HEK293 (cell line): ENCODE measurements at regions not wholly inside any gene's neighbourhood (a gene's known extent, or its start where the extent isn't known, plus 50 kb on each side); places are given as distances from the start of the nearest gene placed in this dataset.
"Not testable (repeated sequence)": the region's sequence is repeated elsewhere in the genome, so short reads cannot be mapped to it uniquely, and the experiment has no call there.

ENCODE experiments used
- CTCF ChIA-PET: fragments of 350-600 bp; formaldehyde crosslinking; extraction: SDS; loops from one replicate; lab custom pipeline; 2021; ENCODE audit warnings: antibody characterized with exemption; lab: Yijun Ruan, JAX
- POLR2A ChIA-PET: fragments of 300-600 bp; formaldehyde crosslinking; extraction: SDS; loops from one replicate; lab custom pipeline; 2020; ENCODE audit warnings: antibody characterized with exemption, inconsistent platforms; lab: Yijun Ruan, JAX
- H3K27ac ChIP-seq: fragments of 200-500 bp; sonication (Bioruptor generic); 2 replicates; pipeline ENCODE4 v1.5.1; 2014; ENCODE audit warnings: low read depth, low read length, control low read depth, inconsistent platforms; ENCODE audit errors: extremely low read depth
- H3K36me3 ChIP-seq, 2 experiments: fragments of 200-500 bp in 1 of 2; sonication (Bioruptor generic) in 1 of 2; 1 replicate in 1 of 2; 2 replicates in 1 of 2; pipeline ENCODE4 v1.5.1; 2014 to 2017; ENCODE audit warnings: inconsistent platforms in 2 of 2, low read length in 2 of 2; ENCODE audit not compliant: control insufficient read depth in 2 of 2, insufficient read depth in 1 of 2
- H3K4me1 ChIP-seq: fragments of 200-500 bp; sonication (Bioruptor generic); 2 replicates; pipeline ENCODE4 v1.5.1; 2014; ENCODE audit warnings: mild to moderate bottlenecking, low read length, inconsistent platforms; ENCODE audit not compliant: control insufficient read depth, insufficient read depth
- H3K4me3 ChIP-seq: 2 replicates; pipeline ENCODE4 v1.5.1; 2011; ENCODE audit warnings: low read depth, mild to moderate bottlenecking, control low read depth, low read length, moderate library complexity
- H3K9me3 ChIP-seq: fragments of 200-500 bp; sonication (Bioruptor generic); 2 replicates; pipeline ENCODE4 v1.5.1; 2014; ENCODE audit warnings: low read depth, low read length, inconsistent platforms; ENCODE audit not compliant: control insufficient read depth, insufficient read depth
- GFI1B ChIP-seq: fragments of 450-650 bp; formaldehyde crosslinking; IDR thresholded peaks from 2 replicates; pipeline ENCODE4 v1.5.1; 2016; ENCODE audit warnings: missing biosample characterization, missing genetic modification characterization
- KLF9 ChIP-seq: fragments of 450-650 bp; formaldehyde crosslinking; IDR thresholded peaks from 2 replicates; pipeline ENCODE4 v1.5.1; 2016; ENCODE audit warnings: missing biosample characterization, missing genetic modification characterization, low read depth
- ZBTB21 ChIP-seq: fragments of 450-650 bp; formaldehyde crosslinking; IDR thresholded peaks from 2 replicates; pipeline ENCODE4 v1.5.1; 2017; ENCODE audit warnings: missing biosample characterization, missing genetic modification characterization
- ZNF10 ChIP-seq: fragments of 450-650 bp; formaldehyde crosslinking; IDR thresholded peaks from 2 replicates; pipeline ENCODE4 v1.5.1; 2017; ENCODE audit warnings: missing biosample characterization, missing genetic modification characterization
- ZNF121 ChIP-seq: fragments of 450-650 bp; formaldehyde crosslinking; IDR thresholded peaks from 2 replicates; pipeline ENCODE4 v1.5.1; 2016; ENCODE audit warnings: missing biosample characterization, missing genetic modification characterization
- ZNF140 ChIP-seq: fragments of 450-650 bp; formaldehyde crosslinking; IDR thresholded peaks from 2 replicates; pipeline ENCODE4 v1.5.1; 2016; ENCODE audit warnings: missing biosample characterization, missing genetic modification characterization
- ZNF184 ChIP-seq: fragments of 450-650 bp; IDR thresholded peaks from 2 replicates; pipeline ENCODE4 v1.5.1; 2018; ENCODE audit warnings: missing biosample characterization, mild to moderate bottlenecking, missing genetic modification characterization
- ZNF19 ChIP-seq: fragments of 450-650 bp; formaldehyde crosslinking; IDR thresholded peaks from 2 replicates; pipeline ENCODE4; 2016; ENCODE audit warnings: missing biosample characterization, missing genetic modification characterization, low read depth
- ZNF585B ChIP-seq: fragments of 450-650 bp; formaldehyde crosslinking; IDR thresholded peaks from 2 replicates; pipeline ENCODE4 v1.5.1; 2016; ENCODE audit warnings: missing biosample characterization, missing genetic modification characterization
- ZNF654 ChIP-seq: fragments of 450-650 bp; formaldehyde crosslinking; IDR thresholded peaks from 2 replicates; pipeline ENCODE4 v1.5.1; 2016; ENCODE audit warnings: low read depth, missing biosample characterization, missing genetic modification characterization
- ZNF677 ChIP-seq: fragments of 450-650 bp; IDR thresholded peaks from 2 replicates; pipeline ENCODE4 v1.5.0; 2018; ENCODE audit warnings: missing biosample characterization, mild to moderate bottlenecking, missing genetic modification characterization, moderate library complexity
- ZNF792 ChIP-seq: fragments of 450-650 bp; formaldehyde crosslinking; IDR thresholded peaks from 2 replicates; pipeline ENCODE4 v1.5.1; 2016; ENCODE audit warnings: missing biosample characterization, missing genetic modification characterization
- ZSCAN23 ChIP-seq: fragments of 450-650 bp; formaldehyde crosslinking; IDR thresholded peaks from 2 replicates; pipeline ENCODE4 v1.5.1; 2016; ENCODE audit warnings: missing biosample characterization, missing genetic modification characterization
- TF ChIP-seq, protein P1 (sequence below): fragments of 450-650 bp; formaldehyde crosslinking; IDR thresholded peaks from 2 replicates; pipeline ENCODE4 v1.5.1; 2016; ENCODE audit warnings: missing biosample characterization, missing genetic modification characterization, low read depth
- TF ChIP-seq, protein P2 (sequence below): fragments of 450-650 bp; formaldehyde crosslinking; IDR thresholded peaks from 2 replicates; pipeline ENCODE4 v1.5.1; 2017; ENCODE audit warnings: missing biosample characterization, missing genetic modification characterization
- TF ChIP-seq, protein P3 (sequence below): fragments of 450-650 bp; formaldehyde crosslinking; IDR thresholded peaks from 2 replicates; pipeline ENCODE4; 2016; ENCODE audit warnings: missing biosample characterization, missing genetic modification characterization
- TF ChIP-seq, protein P4 (sequence below): fragments of 450-650 bp; formaldehyde crosslinking; IDR thresholded peaks from 2 replicates; pipeline ENCODE4 v1.5.1; 2017; ENCODE audit warnings: missing biosample characterization, mild to moderate bottlenecking, missing genetic modification characterization, moderate library complexity

DNA sequence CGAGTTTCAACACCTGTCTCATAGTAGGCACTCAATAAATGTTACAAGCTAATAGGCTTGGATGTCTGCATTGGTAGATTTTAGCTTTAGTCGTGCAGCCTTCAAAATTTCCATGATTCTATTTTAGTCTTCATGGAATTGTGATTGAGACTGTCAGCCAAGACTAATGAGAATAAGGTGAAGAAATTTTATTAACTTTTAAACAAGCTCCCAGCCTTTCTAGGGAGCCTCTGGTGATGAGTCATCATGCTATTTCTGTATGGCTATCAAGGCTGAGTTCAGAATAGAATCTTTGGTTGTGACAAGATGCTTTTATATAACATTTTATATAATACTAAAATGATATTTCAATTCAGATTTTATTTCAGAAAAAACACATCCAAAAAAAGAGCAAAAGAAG is 685.8 kb downstream of the GABRG1 start (continued):
- TF ChIP-seq ZNF121 (no peak), ZBTB21 (tag by site-specific recombination) (no peak), ZNF585B (tag by site-specific recombination) (no peak), ZNF10 (tag by site-specific recombination) (no peak), ZSCAN23 (tag by site-specific recombination) (no peak)

DNA sequence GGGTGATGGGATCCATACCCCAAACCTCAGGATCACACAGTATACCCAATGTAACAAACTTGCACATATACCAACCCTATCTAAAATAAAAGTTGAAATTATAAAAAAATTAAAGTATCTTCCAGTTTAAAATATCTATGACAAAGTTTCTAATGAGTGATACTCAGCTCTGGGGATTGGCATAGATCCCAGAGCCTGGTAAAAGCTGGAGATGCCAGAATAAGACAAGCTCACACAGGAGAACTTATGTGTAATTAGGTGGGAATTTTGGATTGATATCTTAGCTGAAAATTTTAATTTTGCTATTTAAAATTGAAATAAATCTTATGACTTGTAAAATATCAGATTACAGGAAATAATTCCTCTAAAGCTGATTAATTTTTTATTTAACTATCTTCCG is 686.5 kb downstream of the GABRG1 start:
- ChIA-PET POLR2A (no interaction called here), CTCF (no interaction called here)
- TF ChIP-seq, protein P1, sequence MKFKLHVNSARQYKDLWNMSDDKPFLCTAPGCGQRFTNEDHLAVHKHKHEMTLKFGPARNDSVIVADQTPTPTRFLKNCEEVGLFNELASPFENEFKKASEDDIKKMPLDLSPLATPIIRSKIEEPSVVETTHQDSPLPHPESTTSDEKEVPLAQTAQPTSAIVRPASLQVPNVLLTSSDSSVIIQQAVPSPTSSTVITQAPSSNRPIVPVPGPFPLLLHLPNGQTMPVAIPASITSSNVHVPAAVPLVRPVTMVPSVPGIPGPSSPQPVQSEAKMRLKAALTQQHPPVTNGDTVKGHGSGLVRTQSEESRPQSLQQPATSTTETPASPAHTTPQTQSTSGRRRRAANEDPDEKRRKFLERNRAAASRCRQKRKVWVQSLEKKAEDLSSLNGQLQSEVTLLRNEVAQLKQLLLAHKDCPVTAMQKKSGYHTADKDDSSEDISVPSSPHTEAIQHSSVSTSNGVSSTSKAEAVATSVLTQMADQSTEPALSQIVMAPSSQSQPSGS (tag by site-specific recombination) = no peak
- TF ChIP-seq GFI1B (tag by site-specific recombination) (no peak), ZNF19 (tag by site-specific recombination) (no peak), ZNF677 (tag by site-specific recombination) (no peak), ZNF792 (tag by site-specific recombination) (no peak), KLF9 (tag by site-specific recombination) (no peak)
- TF ChIP-seq, protein P2, sequence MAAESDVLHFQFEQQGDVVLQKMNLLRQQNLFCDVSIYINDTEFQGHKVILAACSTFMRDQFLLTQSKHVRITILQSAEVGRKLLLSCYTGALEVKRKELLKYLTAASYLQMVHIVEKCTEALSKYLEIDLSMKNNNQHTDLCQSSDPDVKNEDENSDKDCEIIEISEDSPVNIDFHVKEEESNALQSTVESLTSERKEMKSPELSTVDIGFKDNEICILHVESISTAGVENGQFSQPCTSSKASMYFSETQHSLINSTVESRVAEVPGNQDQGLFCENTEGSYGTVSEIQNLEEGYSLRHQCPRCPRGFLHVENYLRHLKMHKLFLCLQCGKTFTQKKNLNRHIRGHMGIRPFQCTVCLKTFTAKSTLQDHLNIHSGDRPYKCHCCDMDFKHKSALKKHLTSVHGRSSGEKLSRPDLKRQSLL (tag by site-specific recombination) = no peak
- H3K36me3 ChIP-seq = no peaks in the 10 kb centered on the region
- no peak overlapping the region for H3K27ac ChIP-seq
- no peaks in the 10 kb centered on the region for H3K4me1 ChIP-seq
- no peak overlapping the region for H3K4me3 ChIP-seq
- H3K9me3 ChIP-seq = no peaks in the 10 kb centered on the region

DNA sequence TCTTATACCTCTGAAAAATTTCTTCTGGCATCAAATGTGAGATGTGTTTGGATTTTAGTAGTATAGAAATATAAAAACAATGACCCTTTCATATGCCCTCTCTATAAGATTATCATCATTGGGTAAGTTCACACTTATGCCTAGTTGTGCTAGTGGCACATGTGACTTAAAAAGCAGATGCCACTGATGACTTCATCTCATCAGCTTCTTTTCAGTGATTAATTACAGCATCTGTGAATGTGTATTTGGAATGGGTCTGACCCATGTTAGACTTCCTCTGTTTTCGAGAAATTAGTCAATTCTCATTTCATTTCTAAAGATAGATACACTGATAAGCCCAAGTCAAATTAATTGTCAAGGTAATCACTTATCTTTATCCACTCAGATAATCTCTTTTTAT is 698.7 kb downstream of the GABRG1 start:
- ChIA-PET CTCF (no interaction called here), POLR2A (no interaction called here)
- H3K36me3 ChIP-seq = no peaks in the 10 kb centered on the region
- no peak overlapping the region for H3K27ac ChIP-seq
- no peaks in the 10 kb centered on the region for H3K4me1 ChIP-seq
- no peak overlapping the region for H3K4me3 ChIP-seq
- no peak for TF ChIP-seq ZNF184 (tag by site-specific recombination)
- no peak for TF ChIP-seq ZNF140
- no peaks in the 10 kb centered on the region for H3K9me3 ChIP-seq

DNA sequence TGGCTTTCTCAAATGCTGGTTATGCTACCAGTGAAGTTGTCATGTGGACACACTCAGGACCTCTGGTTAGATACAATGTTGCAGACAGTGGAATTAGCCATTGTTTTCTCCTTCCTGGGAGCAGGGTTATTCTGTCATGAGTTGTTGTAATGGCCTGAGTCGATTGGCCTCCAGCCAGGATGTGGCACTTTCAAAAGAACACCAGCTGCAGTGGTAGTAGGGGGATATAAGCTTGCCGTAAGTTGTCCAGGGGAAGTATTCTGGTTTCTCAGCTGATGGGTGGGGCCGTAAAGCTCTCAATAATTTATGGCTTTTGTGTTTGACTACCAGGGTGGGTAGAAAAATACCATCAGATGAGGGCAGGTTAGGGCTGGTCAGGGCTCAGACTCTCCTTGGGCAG is 697.5 kb upstream of the GNPDA2 start:
- Histone ChIP-seq H3K27ac (no peak overlapping the region), H3K36me3 (no peaks in the 10 kb centered on the region), H3K9me3 (no peaks in the 10 kb centered on the region), H3K4me1 (no peaks in the 10 kb centered on the region), H3K4me3 (no peak overlapping the region)
- no peak for TF ChIP-seq ZNF654 (tag by site-specific recombination)
- TF ChIP-seq, protein P3, sequence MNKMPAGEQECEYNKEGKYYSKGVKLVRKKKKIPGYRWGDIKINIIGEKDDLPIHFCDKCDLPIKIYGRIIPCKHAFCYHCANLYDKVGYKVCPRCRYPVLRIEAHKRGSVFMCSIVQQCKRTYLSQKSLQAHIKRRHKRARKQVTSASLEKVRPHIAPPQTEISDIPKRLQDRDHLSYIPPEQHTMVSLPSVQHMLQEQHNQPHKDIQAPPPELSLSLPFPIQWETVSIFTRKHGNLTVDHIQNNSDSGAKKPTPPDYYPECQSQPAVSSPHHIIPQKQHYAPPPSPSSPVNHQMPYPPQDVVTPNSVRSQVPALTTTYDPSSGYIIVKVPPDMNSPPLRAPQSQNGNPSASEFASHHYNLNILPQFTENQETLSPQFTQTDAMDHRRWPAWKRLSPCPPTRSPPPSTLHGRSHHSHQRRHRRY (tag by site-specific recombination) = no peak
- TF ChIP-seq, protein P4, sequence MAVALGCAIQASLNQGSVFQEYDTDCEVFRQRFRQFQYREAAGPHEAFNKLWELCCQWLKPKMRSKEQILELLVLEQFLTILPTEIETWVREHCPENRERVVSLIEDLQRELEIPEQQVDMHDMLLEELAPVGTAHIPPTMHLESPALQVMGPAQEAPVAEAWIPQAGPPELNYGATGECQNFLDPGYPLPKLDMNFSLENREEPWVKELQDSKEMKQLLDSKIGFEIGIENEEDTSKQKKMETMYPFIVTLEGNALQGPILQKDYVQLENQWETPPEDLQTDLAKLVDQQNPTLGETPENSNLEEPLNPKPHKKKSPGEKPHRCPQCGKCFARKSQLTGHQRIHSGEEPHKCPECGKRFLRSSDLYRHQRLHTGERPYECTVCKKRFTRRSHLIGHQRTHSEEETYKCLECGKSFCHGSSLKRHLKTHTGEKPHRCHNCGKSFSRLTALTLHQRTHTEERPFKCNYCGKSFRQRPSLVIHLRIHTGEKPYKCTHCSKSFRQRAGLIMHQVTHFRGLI (tag by site-specific recombination) = no peak
- CTCF ChIA-PET = interaction anchor here (0.6 kb wide), 1 partner anchor 603 kb away, joined by 3 read pairs; no protein-coding TSS in a partner anchor
- POLR2A ChIA-PET = no interaction called here

DNA sequence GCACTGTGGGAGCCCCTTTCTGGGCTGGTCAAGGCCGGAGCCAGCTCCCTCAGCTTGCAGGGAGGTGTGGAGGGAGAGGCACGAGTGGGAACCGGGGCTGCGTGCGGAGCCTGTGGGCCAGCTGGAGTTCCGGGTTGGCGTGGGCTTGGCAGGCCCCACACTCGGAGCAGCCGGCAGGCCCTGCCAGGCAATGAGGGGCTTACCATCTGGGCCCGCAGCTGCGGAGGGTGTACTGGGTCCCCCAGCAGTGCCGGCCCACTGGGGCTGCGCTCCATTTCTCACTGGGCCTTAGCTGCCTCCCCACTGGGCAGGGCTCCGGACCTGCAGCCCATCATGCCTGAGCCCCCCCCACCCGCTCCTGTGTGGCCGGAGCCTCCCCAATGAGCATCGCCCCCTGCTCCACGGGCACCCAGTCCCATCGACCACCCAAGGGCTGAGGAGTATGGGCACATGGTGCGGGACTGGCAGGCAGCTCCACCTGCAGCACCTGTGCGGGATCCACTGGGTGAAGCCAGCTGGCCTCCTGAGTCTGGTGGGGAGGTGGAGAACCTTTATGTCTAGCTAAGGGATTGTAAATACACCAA is 693.8 kb upstream of the GNPDA2 start:
- H3K27ac ChIP-seq, CTCF ChIA-PET, H3K9me3 ChIP-seq, H3K36me3 ChIP-seq, POLR2A ChIA-PET, H3K4me3 ChIP-seq, H3K4me1 ChIP-seq: not testable (repeated sequence)
